ENCODE measurements at regions not wholly inside any gene's neighbourhood (a gene's known extent, or its start where the extent isn't known, plus 50 kb on each side); places are given as distances from the start of the nearest gene placed in this dataset.
"Not testable (repeated sequence)": the region's sequence is repeated elsewhere in the genome, so short reads cannot be mapped to it uniquely, and the experiment has no call there.

DNA sequence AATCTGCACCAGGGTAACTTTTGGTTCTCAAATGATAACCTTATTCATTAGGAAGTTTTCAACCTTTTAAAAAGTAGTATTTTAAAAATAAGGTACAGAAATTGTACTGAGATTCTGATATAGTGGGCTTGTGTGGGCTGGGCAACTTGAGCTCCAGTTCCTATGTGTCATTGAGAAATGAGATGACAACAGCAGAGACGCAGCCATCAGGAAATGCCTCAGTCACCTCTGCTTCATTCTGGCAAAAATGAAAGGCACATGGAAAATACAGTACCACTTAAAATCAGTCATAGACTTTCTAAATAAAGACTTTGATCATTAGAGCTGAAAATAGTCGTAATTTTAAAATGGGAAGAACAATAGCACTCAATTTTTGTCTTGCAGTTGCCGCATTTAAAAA is 480.2 kb downstream of the PLK2 start:
- no peak for DNase-seq (ENCODE audit: low read depth)
- no peak overlapping the region for H3K4me3 ChIP-seq (ENCODE audit: low read depth, low read length)
- TF ChIP-seq, protein P1, sequence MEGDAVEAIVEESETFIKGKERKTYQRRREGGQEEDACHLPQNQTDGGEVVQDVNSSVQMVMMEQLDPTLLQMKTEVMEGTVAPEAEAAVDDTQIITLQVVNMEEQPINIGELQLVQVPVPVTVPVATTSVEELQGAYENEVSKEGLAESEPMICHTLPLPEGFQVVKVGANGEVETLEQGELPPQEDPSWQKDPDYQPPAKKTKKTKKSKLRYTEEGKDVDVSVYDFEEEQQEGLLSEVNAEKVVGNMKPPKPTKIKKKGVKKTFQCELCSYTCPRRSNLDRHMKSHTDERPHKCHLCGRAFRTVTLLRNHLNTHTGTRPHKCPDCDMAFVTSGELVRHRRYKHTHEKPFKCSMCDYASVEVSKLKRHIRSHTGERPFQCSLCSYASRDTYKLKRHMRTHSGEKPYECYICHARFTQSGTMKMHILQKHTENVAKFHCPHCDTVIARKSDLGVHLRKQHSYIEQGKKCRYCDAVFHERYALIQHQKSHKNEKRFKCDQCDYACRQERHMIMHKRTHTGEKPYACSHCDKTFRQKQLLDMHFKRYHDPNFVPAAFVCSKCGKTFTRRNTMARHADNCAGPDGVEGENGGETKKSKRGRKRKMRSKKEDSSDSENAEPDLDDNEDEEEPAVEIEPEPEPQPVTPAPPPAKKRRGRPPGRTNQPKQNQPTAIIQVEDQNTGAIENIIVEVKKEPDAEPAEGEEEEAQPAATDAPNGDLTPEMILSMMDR (IDR thresholded peaks at IDR 0.05; ENCODE audit: insufficient read depth, low read depth, low read length), result no peak

DNA sequence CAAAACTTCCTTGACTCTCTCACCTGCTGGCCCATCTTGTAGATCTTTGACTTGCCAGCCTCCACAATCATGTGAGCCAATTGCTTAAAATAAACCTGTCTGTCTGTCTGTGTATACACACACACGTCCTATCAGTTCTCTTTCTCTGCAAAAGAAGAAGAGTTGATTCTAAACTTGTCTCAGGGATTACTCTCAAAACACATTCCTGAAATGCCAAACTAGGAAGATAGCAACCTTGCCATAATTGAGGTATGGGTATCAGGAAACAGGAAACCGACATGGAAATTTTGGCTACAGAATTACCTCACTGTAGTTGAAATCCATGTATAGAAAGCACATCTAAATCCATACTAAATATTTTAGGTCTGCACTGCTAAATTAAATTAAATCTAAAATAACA is 483.4 kb downstream of the PLK2 start:
- no peak overlapping the region for H3K4me3 ChIP-seq (ENCODE audit: low read depth, low read length)
- no peak for DNase-seq (ENCODE audit: low read depth)

GRCh38 chr5:57972099-57972498 is 487.8 kb downstream of the PLK2 start:
- DNase-seq (ENCODE audit: low read depth); H3K4me3 ChIP-seq (ENCODE audit: low read depth, low read length): not testable (repeated sequence)

More for the DNA sequence above, 483.4 kb downstream of the PLK2 start:
- TF ChIP-seq, protein P1 (IDR thresholded peaks at IDR 0.05; ENCODE audit: insufficient read depth, low read depth, low read length), result no peak

GRCh38 chr5:57960569-57960968 is 478.0 kb upstream of the ACTBL2 start:
- H3K4me3 ChIP-seq (ENCODE audit: low read depth, low read length), result no peak overlapping the region
- TF ChIP-seq, protein P1 (IDR thresholded peaks at IDR 0.05; ENCODE audit: insufficient read depth, low read depth, low read length), result no peak
- DNase-seq (ENCODE audit: low read depth), result no peak

DNA sequence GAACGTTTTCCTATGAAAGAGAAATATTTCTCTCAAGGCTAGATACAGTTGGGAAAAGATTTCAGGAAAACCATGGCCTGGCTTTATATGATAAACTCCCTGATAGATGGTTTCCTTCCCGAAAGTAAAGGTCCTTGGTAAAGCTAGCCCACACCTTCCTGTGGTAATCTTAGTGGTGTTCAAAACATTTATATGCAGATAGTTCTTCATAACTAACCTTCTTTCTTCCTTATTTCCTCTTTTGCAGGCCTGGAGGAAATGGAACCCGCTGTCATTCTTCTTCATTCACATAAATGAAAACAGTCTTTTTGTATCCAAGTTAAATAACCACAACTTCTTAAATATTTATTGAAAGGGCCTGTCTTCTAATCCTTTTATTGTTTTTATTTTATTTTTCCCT is 474.0 kb upstream of the ACTBL2 start:
- TF ChIP-seq, protein P1 (IDR thresholded peaks at IDR 0.05; ENCODE audit: insufficient read depth, low read depth, low read length), result no peak
- H3K4me3 ChIP-seq (ENCODE audit: low read depth, low read length), result no peak overlapping the region
- DNase-seq (ENCODE audit: low read depth), result no peak

GRCh38 chr5:57955511-57955910 is 472.9 kb upstream of the ACTBL2 start:
- no peak for DNase-seq (ENCODE audit: low read depth)
- H3K4me3 ChIP-seq (ENCODE audit: low read depth, low read length), result no peak overlapping the region
- TF ChIP-seq, protein P1 (IDR thresholded peaks at IDR 0.05; ENCODE audit: insufficient read depth, low read depth, low read length), result no peak

DNA sequence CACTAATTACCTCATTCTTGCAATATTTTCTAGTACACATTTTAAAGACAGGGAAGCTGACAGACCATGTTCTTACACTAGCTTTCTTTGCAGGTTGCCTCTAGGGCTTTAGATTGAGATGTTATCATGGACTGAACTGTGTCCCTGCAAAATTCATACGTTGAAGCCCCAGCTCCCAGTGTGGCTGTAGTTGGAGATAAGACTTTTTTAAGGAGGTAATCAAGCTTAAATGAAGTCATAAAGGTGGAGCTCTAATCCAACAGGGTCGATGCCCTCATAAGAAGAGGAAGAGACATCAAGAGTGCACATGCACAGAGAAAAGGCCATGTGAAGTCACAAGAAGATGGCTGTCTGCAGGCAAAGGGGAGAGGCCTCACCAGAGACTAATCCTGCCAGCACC is 471.2 kb upstream of the ACTBL2 start:
- DNase-seq (ENCODE audit: low read depth), result no peak
- no peak overlapping the region for H3K4me3 ChIP-seq (ENCODE audit: low read depth, low read length)
- TF ChIP-seq, protein P1 (IDR thresholded peaks at IDR 0.05; ENCODE audit: insufficient read depth, low read depth, low read length), result no peak
